ENCODE measurements at regions not wholly inside any gene's neighbourhood (a gene's known extent, or its start where the extent isn't known, plus 50 kb on each side); places are given as distances from the start of the nearest gene placed in this dataset.
A peak's percentile ranks its signal among the peaks of the same experiment; 100 is the strongest.
"Not testable (repeated sequence)": the region's sequence is repeated elsewhere in the genome, so short reads cannot be mapped to it uniquely, and the experiment has no call there.

- DNase-seq (ENCODE audit: low read depth) = no peak
Measured at GRCh38 chr6:14530385-14530784, 412.8 kb downstream of the CD83 start.

GRCh38 chr6:14533446-14533845, 415.9 kb downstream of the CD83 start:
- no peak for DNase-seq (ENCODE audit: low read depth)

- no peak for DNase-seq (ENCODE audit: low read depth)
Measured at GRCh38 chr6:14537030-14537429, 419.5 kb downstream of the CD83 start.

GRCh38 chr6:14540276-14540675, 422.7 kb downstream of the CD83 start:
- DNase-seq (ENCODE audit: low read depth) = no peak

- no peak for DNase-seq (ENCODE audit: low read depth)
Measured at GRCh38 chr6:14540810-14541540, 423.4 kb downstream of the CD83 start.

GRCh38 chr6:14542670-14543366, 425.2 kb downstream of the CD83 start:
- peak; percentile 71 for DNase-seq (ENCODE audit: low read depth)

- no peak for DNase-seq (ENCODE audit: low read depth)
Measured at GRCh38 chr6:14543971-14544585, 426.5 kb downstream of the CD83 start.

GRCh38 chr6:14544666-14545065, 427.1 kb downstream of the CD83 start:
- DNase-seq (ENCODE audit: low read depth) = no peak

- DNase-seq (ENCODE audit: low read depth) = no peak
Measured at GRCh38 chr6:14545496-14545895, 427.9 kb downstream of the CD83 start.

GRCh38 chr6:14546036-14546435, 428.5 kb downstream of the CD83 start:
- DNase-seq (ENCODE audit: low read depth) = no peak

- no peak for DNase-seq (ENCODE audit: low read depth)
Measured at GRCh38 chr6:14547284-14547998, 429.9 kb downstream of the CD83 start.

- no peak for DNase-seq (ENCODE audit: low read depth)
Measured at GRCh38 chr6:14549304-14549770, 431.8 kb downstream of the CD83 start.

- DNase-seq (ENCODE audit: low read depth) = no peak
Measured at GRCh38 chr6:14549871-14550270, 432.3 kb downstream of the CD83 start.

- DNase-seq (ENCODE audit: low read depth) = no peak
Measured at GRCh38 chr6:14550410-14550809, 432.8 kb downstream of the CD83 start.

- no peak for DNase-seq (ENCODE audit: low read depth)
Measured at GRCh38 chr6:14550822-14551221, 433.2 kb downstream of the CD83 start.

- DNase-seq (ENCODE audit: low read depth) = not testable (repeated sequence)
Measured at GRCh38 chr6:14551601-14552000, 434.0 kb downstream of the CD83 start.

GRCh38 chr6:14552891-14553290, 435.3 kb downstream of the CD83 start:
- DNase-seq (ENCODE audit: low read depth) = no peak

GRCh38 chr6:14553515-14553914, 435.9 kb downstream of the CD83 start:
- DNase-seq (ENCODE audit: low read depth) = no peak

GRCh38 chr6:14555804-14556203, 438.2 kb downstream of the CD83 start:
- no peak for DNase-seq (ENCODE audit: low read depth)

GRCh38 chr6:14559746-14560536, 442.4 kb downstream of the CD83 start:
- DNase-seq (ENCODE audit: low read depth) = no peak

GRCh38 chr6:14561563-14561962, 444.0 kb downstream of the CD83 start:
- not testable (repeated sequence) for DNase-seq (ENCODE audit: low read depth)

GRCh38 chr6:14567842-14568241, 450.3 kb downstream of the CD83 start:
- no peak for DNase-seq (ENCODE audit: low read depth)

Data from stimulated activated CD4-positive, alpha-beta T cell treated with anti-CD3 and anti-CD28 coated beads, Interleukin-2, amount 100 ng/mL, for 4 hours (primary cell).